ENCODE measurements at regions not wholly inside any gene's neighbourhood (a gene's known extent, or its start where the extent isn't known, plus 50 kb on each side); places are given as distances from the start of the nearest gene placed in this dataset.

DNA sequence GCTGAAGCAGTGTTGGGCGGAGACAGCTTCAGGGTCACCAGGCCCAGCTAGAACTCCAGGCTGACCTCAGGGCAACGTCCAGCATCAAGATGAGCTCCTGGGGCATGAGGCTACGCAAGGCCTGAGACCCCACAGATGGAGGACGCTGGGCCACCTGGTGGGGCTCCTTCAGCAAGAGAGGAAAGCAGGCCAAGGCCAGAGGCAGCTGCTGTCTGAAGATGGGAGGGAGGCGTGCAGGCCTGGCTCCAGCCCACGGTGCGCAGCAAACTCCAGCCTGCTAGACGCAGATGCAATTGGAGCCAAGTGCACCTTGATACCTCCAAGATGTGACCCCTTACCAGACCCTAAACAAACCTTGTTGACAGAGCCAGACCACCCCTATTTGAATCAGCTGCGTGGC, 220.9 kb upstream of the RREB1 start:
- no peak overlapping the region for H2BK15ac ChIP-seq (ENCODE audit: low read depth, low read length)
- H3K23ac ChIP-seq (ENCODE audit: insufficient read length, low read depth, low read length), result no peak overlapping the region
- H3T11ph ChIP-seq (ENCODE audit: low read length), result no peak overlapping the region
- H3K4ac ChIP-seq (ENCODE audit: low read depth, low read length), result no peak overlapping the region
- peaks cover 7% of the 10 kb centered on the region; the same call in 1 of the 2 replicates for H3K4me1 ChIP-seq (ENCODE audit: insufficient read depth, low read length)
- no peaks in the 10 kb centered on the region for H3K79me2 ChIP-seq (ENCODE audit: insufficient read depth, low read length)
- Mint-ChIP-seq H3K9me3 (no peaks in the 10 kb centered on the region; a peak in 1 of 5 replicates), H3K36me3 (ENCODE audit: insufficient read depth in 1 of 3, low read depth in 3 of 3) (no peaks in the 10 kb centered on the region), H3K4me1 (peaks cover 26 to 27% of the 10 kb centered on the region in 2 experiments), H3K27me3 (ENCODE audit: low read depth) (no peaks in the 10 kb centered on the region), H3K27ac (no peak overlapping the region), H3K4me3 (no peak overlapping the region)
- H3K27ac ChIP-seq (ENCODE audit: insufficient read length, low read depth, low read length), result no peak overlapping the region
- no peak overlapping the region for H4K5ac ChIP-seq (ENCODE audit: insufficient read length, low read depth, low read length)
- H2AFZ ChIP-seq (ENCODE audit: low read length), result no peak overlapping the region
- TF ChIP-seq, protein P1, sequence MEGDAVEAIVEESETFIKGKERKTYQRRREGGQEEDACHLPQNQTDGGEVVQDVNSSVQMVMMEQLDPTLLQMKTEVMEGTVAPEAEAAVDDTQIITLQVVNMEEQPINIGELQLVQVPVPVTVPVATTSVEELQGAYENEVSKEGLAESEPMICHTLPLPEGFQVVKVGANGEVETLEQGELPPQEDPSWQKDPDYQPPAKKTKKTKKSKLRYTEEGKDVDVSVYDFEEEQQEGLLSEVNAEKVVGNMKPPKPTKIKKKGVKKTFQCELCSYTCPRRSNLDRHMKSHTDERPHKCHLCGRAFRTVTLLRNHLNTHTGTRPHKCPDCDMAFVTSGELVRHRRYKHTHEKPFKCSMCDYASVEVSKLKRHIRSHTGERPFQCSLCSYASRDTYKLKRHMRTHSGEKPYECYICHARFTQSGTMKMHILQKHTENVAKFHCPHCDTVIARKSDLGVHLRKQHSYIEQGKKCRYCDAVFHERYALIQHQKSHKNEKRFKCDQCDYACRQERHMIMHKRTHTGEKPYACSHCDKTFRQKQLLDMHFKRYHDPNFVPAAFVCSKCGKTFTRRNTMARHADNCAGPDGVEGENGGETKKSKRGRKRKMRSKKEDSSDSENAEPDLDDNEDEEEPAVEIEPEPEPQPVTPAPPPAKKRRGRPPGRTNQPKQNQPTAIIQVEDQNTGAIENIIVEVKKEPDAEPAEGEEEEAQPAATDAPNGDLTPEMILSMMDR (conservative IDR thresholded peaks at IDR 0.05), result no peak
- no peaks in the 10 kb centered on the region for H3K27me3 ChIP-seq (ENCODE audit: insufficient read depth, low read length)
- H3K56ac ChIP-seq (ENCODE audit: insufficient read length, low read depth, low read length), result no peak overlapping the region
- H4K8ac ChIP-seq (replicated peaks; ENCODE audit: insufficient read length, low read depth, low read length), result no peak overlapping the region
- no peak overlapping the region; the same call in 1 of the 2 replicates for H3K14ac ChIP-seq (ENCODE audit: insufficient read depth, low read length)
- no peaks in the 10 kb centered on the region for H4K20me1 ChIP-seq (ENCODE audit: control insufficient read depth, insufficient read depth, insufficient read length)
- H2BK20ac ChIP-seq (ENCODE audit: low read depth, low read length, poor library complexity, severe bottlenecking), result no peak overlapping the region
- H3K9me3 ChIP-seq (ENCODE audit: control insufficient read depth, low read depth, low read length), result no peaks in the 10 kb centered on the region
- no peak overlapping the region for H3K18ac ChIP-seq (ENCODE audit: insufficient read length, low read depth, low read length)
- WGBS (ENCODE audit: extremely low coverage, insufficient read length, low lambda C conversion rate), result no CpG with 5 or more reads among the region's 9 CpGs
- H2BK5ac ChIP-seq (ENCODE audit: insufficient read length, low read length), result no peak overlapping the region
- DNase-seq, result no peak
- no peak overlapping the region for H2AK5ac ChIP-seq (ENCODE audit: insufficient read length, low read length)
- H3K79me1 ChIP-seq (ENCODE audit: insufficient read depth, low read depth, low read length, poor library complexity, severe bottlenecking), result no peaks in the 10 kb centered on the region
- no peak overlapping the region for H2BK120ac ChIP-seq (ENCODE audit: low read depth, low read length, poor library complexity, severe bottlenecking)
- no peak overlapping the region for H3K9ac ChIP-seq (ENCODE audit: extremely low read depth, insufficient read length, low read length)
- no peaks in the 10 kb centered on the region for H3K23me2 ChIP-seq (ENCODE audit: insufficient read length, low read depth, low read length, poor library complexity, severe bottlenecking)
- H2BK12ac ChIP-seq (ENCODE audit: insufficient read length, low read depth, low read length), result no peak overlapping the region
- no peak overlapping the region for H4K91ac ChIP-seq (ENCODE audit: insufficient read length, low read depth, low read length)
- no peak overlapping the region for H3K4me2 ChIP-seq (ENCODE audit: insufficient read depth, insufficient read length, low read length)
